CD4-positive, alpha-beta T cell treated with Interleukin-4 for 1 hour (primary cell): ENCODE measurements at regions not wholly inside any gene's neighbourhood (a gene's known extent, or its start where the extent isn't known, plus 50 kb on each side); places are given as distances from the start of the nearest gene placed in this dataset.

ENCODE experiments used
- DNase-seq, 2 donors: peaks; one replicate each; pipeline ENCODE4 v3.0.0-alpha.2; 2020 to 2022

DNA sequence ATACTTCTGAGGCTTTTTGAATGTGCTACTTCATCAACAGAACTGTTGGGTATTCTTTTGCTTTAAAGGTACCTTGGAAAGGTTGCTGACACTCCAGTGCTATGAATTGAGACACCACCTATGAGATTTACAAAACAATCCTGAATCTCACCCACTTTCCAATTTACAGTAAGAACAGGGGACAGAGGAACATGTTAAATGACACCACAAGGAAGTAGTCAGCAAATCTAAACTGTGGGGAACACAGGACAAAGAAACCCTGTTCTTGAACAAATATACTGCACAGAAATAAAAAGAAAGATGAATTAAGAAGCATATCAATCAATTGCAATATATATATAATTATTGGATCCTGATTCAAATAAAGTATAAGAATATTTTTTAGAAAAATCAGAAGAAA lies 216.7 kb upstream of the ARID1B start:
- no peak for DNase-seq

DNA sequence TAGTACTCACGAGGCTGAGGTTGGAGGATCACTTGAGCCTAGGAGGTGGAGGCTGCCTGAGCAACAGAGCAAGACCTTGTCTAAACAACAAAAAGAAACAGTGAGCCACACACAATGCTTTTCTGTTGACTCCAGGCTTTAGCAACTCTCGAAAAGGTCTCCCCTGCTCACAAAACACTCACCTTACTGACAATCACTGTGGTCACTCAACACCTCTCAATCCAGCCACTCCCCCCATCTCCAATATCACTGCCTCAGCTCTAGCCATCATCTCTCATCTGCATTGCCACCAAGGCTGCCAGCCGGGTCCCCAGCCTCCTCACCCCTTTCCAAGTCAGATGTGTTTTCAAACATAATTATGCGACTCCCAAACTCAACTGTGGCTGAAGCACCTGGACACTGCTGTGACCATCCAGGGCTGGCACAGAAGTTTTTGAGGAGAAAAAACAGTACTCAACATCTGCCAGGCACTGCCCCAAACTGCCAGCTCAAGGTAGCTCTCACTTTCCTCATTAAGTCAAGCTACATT lies 218.0 kb upstream of the ARID1B start:
- no peak for DNase-seq

DNA sequence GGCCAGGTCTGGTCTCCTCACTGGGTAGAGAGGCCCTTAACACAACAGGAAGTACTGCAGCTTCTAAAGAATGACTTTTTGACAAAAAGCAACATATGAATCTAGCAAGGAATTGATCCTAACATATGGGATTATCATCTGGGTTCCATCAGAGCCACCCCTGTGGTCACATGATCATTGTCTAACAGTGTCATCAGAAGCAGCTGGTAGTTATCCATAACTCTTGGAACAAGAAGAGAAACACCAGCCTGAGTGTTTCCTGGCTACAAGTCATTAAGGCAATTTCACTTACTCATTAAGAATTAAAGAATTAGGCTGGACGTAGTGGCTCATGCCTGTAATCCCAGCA lies 219.3 kb upstream of the ARID1B start:
- no peak for DNase-seq

DNA sequence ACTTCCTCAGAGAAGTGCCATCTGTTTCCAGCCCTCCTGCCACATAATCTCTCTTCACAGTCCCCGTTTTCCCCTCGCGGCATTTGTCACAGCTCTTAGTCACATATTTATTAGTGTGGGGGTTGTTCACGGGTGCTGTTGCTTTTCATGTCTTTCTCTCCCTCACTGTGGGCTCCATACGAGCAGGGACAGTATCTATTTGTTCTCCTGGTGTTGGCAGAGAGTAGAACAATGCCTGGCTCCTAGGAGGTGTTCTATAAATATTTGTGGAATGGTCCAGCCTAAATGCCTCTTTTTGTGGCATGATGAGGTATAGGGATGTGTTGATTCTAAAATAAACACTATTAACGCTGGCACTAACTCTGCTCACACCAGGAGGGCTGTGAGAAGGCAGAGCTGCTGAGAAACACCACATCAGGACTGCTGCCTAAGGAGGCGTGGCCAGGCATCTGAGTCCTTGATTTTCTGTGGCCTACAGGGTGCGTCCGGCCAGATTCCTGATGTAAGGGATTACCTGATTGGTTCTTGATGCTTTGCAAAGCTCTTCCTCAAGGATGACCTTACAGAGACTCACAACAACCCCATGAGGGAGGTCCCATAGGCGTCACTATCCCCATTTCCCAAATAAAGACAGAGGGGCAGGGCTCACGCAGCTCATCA lies 219.8 kb upstream of the ARID1B start:
- peak in 1 of 2 donors; percentile 38 for DNase-seq

DNA sequence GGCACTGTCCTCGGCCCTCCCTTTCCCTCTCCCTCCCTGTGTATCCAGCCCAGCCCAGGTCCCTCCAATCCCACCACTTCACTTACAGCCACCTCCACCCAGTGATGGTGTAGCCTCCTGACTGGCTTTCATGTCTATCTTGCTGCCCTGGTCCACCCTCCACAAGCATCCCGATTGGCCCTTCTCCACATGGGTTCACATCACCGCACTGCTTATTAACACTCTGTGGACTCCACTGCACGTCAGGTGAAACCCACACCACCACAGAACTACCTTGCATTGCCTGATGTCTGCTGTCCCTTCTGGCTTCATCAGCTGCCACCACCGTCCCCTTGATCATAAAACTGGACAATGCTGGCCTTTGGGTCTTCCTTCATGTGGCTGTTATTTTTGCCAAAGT lies 220.4 kb upstream of the ARID1B start:
- no peak for DNase-seq

DNA sequence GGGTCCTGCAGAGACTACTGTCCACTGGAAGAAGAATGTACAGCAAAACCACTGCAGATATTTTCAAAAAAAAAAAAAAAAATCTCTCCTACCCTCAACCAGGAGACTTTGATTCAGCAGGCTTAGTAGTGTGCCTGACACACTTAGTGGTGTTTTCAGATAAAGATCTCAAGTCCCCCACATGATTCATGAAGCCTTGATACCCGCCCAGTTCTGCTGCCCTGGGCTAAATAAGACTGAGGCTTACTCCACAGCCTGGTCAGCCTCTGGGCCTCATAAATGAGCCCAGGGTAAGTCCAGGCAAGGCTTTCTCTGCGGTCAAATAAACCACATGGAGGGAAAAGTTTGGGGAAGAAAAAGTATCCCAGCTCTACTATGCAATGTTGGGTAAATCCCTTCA lies 222.1 kb upstream of the ARID1B start:
- DNase-seq: no peak

DNA sequence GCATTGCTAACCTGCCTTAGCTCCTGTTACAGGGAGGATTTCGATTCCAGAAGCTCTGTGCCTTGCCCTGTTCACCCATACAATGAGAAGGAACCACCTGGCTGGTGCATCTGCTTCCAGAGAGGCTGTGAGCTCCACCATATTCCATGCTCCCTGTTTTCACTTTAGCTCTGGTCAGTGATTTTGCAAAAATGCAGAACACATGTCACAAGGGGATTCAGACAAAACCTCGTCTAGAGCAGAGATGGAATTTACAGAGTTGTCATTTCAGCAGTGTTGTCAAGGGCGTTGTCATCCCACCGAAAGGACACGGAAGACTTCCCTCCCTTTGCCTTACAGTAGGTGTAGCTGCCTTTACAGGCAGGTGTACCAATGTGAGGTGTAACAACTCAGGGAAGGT lies 223.0 kb upstream of the ARID1B start:
- no peak for DNase-seq

DNA sequence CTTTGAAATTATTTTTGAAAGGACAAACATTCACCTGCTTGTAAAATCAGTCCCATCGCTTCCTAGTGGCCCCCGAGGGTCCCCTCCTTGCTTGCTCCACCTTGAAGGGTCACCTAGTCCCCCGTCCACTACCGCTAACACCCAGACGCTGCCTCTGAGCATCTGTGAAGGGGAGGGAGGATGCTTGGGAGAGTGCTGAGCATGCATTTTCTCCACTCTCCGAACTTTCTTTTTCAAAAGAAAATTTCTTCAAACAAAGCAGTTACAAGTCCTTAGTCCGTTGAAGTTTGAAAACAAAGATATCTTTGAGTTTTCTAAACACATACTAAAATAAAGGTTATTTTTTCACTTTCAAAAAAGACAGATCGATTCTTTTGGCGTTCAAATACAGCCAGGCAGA lies 224.3 kb upstream of the ARID1B start:
- no peak for DNase-seq

DNA sequence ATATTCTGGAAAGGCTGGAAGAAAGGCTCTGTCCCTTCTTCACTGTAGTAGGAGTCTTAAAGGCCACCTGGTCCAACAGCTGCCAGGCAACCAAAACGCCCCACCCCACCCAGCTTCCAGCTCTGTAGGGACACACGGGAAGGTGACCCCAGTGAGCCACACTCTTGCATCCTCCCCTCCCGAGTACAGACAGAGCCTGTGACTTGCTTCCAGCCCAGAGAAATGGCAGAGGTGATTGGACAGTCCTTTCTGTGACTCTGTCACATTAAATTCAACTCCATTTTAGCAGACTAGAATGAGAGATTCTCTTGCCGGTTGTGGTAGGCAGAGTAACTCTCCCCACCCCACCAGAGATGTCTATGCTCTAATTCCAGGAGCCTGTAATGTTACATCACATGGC lies 226.2 kb upstream of the ARID1B start:
- DNase-seq: no peak

DNA sequence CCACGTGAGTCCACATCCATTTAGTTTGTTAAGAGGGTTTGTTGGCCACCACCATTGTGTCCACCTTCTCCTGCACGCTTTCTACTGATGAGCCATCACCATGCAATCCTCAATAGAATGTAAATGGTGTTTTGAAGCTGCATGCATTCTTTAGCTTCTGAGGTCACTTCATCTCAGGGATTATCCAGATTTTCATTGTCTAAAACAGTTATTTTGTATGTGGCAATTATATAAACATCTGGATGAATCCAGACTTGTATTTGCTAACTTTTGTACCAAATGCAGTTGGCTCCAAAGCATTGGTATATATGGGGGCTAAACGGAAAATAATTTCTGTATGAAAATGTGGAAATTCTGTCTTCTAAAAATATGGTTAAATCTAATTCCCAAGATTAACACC lies 231.2 kb upstream of the ARID1B start:
- DNase-seq: no peak

DNA sequence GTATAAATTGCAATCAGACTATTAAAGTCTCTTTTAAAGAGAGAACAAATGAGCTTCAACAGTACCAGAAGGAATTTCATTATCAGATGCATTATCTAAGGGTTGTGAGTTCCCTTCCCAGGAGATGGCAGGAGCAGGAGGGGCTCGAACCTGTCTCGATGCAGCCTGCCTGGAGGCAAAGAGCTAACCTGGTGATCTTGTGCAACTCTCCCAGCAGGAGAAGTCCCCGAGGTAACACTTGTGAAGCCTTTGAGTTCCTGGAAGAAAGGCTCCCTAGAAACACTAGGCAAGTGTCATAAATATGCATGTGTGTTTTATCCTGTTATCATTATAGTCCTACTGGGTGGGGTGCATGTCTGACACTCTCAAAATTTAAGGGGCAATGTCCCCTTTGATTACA lies 232.2 kb upstream of the ARID1B start:
- DNase-seq: no peak

DNA sequence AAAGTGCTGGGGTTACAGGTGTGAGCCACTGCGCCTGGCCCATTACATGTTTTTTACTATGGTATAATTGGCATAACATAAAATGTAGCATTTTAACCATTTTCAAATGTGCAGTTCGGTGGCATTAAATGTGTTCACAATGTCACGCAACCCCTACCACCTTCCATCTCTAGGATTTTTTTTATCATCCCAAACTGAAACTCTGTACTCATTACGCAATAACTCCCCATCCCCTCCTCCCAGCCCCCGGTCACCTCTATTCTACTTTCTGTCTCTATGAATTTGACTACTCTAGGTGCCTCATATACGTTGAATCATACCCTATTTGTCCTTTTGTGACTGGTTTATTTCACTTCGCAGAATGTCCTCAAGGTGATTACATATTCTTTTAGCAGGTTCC lies 233.1 kb upstream of the ARID1B start:
- no peak for DNase-seq

DNA sequence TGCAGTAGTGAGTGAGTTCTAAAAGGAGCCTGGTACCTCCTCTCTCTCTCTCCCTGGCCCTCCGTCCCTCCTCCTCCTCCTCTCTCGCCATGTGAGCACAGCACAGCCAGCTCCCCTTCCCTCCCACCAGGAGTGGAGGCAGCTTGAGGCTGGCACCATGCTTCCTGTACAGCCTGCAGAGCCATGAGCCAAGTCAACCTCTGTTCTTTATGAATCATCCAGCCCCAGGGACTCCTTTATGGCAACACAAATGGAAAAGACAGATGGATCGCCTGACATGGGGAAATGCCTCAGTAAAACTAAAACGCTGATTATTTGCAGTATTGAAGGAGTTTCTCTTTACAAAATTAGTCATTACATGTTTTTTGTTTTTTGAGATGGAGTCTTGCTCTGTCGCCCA lies 233.7 kb upstream of the ARID1B start:
- DNase-seq: no peak

DNA sequence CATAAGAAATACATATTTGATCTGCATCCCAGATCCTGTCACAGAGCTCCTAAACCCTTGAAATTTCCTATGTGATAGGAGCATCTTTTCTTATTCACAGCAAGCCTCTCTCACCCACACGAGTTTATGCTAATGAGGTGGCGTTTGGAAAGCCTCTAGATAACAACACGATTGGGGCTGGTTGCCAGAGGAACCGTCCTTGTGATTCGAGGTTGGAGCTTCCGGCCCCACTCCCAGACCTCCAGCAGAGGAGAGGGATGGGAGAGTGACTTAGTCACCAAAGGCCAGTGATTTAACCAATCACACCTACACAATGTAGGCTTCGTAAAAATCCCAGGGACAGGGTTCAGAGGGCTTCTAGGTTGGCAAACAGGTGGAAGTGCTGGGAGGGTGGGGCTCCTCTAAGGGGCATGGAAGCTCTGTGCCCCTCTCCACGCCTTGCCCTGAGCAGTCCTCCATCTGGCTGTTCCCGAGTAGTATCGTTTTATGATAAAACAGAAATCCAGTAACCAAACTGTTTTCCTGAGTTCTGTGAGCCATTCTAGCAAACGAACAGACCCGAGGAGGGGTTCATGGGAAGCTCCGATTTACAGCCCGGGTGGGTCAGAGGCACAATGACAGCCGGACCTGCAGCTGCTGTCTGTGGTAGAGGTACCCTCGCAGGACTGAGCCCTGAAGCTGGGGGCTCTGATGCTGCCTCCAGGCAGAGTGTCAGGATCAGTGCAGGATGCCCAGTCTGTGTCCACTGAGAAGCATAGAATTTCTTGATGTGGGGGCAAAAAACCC lies 238.1 kb upstream of the ARID1B start:
- DNase-seq: no peak

DNA sequence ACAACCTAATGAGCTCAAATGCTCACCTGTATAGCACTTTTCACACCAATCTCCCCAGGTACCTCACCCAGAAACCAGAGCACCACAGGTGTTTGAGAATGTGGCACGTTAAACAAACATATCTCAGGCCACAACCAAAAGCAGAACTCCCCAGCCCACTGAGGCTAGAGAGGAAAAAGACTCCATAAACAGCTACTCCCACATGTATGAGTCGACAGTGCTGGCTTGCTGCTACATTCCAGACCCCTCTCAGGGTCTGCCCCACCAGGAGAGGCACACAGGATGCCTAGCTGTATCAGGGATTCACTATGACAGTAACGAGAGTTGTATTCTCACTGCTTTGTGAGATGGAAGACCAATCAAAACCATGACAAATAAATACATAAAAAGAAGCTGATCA lies 242.6 kb upstream of the ARID1B start:
- no peak for DNase-seq

DNA sequence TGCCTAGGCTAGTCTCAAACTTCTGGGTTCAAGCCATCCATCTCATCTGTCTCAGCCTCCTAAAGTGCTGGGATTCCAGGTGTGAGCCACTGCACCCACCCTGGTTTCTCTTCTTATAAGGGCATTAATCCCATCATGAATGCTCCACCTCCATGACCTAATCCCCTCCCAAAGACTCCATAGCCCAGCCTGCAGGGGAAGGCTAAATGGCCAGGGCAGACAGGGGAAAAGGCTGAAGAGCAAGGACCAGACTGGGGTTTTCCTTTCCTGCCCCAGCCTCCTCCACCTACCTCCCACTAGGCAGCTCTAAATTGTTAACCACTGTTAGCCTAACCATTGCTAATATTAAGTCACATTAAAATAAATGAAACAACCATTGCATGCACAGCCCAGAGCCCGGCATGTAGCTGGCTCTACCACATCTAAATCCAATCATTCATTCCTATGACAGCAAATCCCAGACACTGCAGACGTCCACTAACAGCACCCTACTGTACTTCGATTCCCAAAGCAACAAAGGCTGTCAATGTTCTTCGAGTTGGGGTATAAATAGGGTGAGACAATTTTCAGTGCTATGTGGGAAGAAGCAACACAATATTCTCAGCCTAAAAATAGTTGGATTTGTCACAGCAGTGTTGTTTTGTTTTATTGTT lies 243.2 kb upstream of the ARID1B start:
- DNase-seq: no peak

DNA sequence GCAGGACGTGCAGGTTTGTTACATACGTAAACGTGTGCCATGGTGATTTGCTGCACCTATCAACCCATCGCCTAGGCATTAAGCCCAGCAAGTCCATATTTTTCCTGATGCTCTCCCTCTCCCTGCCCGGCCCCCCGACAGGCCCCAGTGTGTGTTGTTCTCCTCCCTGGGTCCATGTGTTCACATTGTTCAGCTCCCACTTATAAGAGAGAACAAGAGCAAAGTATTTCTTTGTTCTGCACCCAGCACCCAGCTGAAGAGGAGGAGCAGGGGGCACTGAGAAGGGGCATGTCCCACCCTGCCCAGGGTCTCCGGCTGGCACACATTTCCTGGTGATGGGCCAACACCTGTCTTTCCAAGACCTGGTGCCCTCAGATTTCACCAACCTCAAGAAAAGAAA lies 251.1 kb upstream of the ARID1B start:
- no peak for DNase-seq

DNA sequence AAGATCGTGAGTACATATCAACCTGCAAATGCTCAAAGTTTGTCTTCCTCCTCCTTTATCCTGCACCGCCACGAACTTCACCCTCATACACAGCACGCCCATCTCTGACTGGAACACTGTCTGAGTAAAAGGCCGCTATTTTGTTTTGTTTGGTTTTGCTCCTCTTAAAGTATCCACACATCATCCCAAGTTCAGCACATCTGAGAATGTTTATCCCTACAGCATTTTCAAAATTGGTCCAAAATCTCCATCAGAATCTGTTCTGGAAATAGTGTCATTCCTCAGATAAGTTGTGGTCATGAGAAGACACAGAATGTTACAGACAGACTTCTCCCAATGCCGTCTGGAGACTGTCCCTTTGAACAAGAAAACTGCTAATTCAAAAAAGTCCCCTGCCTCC lies 251.6 kb upstream of the ARID1B start:
- no peak for DNase-seq

DNA sequence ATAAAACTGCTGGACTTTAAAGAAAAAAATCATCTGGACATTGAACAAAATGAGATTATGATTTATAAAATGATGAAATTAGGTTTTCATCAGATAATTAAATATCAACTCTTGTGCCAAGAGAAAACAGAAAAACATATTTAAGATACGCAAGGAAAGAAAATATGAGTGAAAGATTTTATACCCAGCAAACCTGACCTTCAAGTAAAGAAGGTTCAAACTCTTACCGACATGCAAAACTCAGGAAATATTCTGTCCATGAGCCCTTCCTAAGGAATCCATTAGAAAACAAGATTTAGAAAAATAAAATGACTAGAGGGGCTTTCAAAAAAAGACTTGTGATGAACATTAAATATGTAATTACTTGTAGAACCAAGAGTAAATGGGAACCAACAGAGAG lies 257.2 kb upstream of the ARID1B start:
- DNase-seq: no peak

DNA sequence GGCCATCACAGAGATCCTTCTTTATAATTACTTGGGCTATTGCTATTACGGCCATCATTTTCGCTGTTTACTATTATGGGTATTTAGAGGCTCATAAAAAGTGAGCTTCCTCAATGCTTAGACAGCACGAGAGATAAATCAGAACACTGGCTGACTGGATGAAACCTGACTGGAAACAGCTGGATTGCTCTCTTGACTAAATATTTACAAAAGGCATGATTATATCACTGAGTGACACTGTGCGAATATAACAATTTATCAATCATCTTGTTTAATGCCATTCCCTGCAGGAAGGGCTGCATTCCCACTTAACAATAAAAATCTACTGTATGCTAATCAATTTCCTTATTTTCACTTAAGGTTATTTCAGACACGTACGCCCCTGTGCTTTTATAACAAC lies 260.1 kb upstream of the ARID1B start:
- DNase-seq: no peak

DNA sequence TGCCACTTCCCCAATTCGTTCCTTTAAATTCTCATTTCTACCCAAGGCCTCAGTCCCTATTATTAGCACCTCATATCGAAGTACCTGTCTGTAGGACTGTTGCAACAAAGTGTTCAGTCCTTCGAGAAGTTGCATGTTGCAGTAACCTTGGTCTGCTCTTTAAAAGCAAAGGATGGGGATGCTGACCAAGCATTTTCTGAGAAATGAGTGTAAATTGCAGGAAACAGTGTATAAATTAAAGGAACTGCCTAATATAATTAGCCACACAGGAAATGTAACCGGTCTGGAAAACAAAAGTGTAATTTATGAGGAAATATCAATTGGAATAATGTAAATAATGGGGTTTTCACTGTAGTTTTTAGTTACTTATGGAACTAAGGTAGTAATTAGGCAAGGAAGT lies 261.9 kb upstream of the ARID1B start:
- DNase-seq: no peak

DNA sequence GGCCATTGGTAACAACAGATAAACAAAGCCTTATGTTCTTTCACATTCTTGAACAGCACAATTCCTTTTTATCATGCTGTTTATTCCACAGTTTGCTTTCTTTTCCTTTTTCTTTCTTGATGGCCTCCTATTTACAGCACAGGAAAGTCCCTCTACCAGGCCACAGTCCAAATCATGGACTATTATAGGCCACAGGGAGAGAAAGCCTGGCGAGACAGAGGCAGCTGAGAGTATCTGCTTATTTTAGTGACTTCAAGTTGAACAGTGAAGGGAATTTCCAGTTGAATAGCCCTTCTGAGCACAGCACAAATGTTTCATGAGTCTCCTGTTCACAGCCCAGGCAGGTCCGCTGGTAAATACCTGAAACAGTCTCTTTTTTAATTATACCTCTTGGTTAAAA lies 263.7 kb upstream of the ARID1B start:
- DNase-seq: no peak

DNA sequence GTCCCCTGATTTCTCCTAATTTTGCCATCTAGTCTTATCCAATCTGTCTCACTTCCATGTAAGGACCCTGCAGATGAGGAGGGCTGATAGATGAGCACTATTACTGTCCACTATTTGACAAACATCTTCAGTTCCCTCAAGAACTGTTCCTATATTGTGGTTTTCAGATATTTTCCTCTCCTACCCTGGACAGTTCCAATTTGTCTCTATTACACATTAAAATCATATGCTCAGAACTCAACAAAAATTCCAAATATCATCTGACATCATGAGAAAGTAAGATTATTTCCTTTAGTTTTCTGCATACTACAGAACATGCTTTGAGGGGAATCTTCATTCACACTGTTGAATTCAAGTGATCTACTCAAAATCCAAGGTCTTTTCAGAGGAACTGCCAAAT lies 265.6 kb upstream of the ARID1B start:
- no peak for DNase-seq

DNA sequence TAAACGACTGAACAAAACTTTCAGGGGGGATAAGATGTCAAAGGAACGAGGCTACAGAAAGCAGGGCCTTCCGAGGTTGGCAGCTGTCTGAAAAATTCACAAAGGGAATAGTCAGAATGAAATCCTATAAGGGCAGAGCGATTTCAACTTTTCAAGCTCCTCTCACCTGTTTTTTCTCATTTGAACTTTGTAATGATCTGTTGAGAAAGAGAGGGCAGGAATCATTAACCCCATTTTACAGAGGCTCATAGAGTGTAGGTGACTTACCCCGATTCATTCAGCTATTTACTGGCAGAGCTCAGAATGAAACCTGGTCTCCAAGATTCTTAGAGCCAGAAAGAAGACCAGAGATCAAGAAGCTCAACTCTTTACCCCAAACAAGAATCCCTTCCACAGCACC lies 266.1 kb upstream of the ARID1B start:
- no peak for DNase-seq
